ENCODE measurements at regions not wholly inside any gene's neighbourhood (a gene's known extent, or its start where the extent isn't known, plus 50 kb on each side); places are given as distances from the start of the nearest gene placed in this dataset.
"Not testable (repeated sequence)": the region's sequence is repeated elsewhere in the genome, so short reads cannot be mapped to it uniquely, and the experiment has no call there.

DNA sequence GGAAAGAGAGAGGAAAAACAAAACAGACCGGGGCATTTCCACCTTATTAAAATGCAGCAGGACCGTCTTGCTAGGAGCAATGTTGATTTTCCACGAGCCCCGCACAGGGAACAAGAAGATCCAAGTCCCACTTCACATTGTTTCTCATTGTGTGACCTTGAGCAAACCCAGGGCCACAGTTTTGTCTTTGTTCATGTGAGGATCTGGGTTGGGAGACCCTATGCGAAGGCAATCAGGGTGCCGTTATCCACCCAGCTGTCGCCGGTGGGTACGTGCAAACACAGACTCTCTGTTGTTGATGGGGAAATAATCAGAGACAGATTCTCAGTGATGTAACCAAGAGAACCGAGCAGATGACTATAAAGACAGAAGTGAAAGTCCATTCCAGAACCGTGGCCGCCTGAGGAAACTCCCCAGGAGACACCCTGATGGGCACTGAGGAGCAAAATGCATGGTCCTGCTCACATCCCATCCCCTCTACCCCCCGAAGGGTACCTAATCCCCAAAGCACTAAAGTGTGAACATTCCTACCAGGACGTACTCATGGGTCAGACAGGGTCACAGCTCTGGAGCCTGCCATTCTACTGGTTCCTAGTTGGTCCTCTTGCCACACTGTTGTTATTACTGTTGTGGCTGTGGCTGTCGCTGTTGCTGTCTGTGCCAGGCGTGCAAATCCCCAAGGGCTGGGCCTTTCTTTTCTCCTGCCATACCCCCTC, 102.7 kb upstream of the RBPJ start:
- peak; percentile 88 for DNase-seq

DNA sequence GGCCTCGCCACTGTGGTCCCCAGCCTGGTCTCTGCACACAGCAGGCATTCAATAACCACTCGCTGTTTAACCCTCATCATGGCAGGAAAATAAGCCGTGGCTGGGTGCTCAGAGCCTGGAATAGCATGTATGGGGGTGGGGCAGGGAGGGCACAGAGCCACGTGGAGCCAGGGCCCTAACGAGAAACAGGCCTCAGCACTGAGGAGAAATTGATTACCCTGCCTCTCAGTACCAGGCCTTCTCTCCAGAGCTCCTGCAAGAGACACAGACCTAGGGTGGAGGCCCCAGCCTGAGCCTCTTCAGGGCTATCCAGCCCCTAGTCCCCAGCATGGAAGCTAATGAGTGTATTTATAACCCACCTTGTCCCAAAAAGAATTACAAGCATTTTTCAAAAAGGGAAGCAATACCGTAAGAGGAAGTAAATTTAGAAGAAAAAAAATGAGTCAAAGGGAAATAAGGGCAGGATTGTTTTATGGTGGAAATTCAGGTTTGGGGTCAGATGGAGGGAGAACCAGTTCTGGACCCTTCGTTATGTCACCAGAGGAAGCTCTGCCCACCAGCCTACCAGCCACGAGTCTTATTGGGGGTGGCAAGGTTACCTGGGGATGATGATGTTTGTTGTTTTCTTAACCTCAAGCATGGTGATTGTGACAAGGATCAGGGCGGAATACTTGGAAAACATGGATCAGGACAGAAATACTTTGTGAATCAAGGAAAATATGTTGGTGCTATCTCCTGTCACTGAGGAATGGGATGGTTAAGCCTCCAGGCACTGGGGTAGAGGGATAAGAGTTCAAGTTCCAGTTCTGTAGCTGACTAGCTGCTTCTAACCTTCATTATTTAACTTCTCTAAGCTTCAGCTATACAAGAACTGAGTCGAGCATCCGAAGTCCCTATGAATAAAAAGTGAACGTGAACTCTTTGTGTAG, 101.9 kb upstream of the RBPJ start:
- peak; percentile 62 for DNase-seq

DNA sequence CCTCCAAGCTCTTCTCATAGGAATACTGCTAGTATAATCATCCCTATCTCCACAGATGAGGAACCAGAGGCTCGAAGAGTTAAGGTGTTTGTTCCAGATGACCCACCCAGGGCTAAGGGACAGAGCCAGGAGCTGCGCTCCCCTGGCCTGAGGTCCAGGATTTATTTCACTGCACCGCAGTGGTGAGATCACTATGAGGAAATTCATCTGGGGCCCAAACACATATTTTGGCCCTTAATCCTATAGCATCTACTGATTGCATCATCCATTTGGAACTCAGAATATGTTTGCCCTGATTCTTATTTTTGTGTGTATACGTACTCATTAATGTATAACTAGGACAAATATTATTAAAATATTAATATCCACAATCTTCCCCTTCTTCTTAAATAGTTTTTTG, 100.1 kb upstream of the RBPJ start:
- DNase-seq: no peak

DNA sequence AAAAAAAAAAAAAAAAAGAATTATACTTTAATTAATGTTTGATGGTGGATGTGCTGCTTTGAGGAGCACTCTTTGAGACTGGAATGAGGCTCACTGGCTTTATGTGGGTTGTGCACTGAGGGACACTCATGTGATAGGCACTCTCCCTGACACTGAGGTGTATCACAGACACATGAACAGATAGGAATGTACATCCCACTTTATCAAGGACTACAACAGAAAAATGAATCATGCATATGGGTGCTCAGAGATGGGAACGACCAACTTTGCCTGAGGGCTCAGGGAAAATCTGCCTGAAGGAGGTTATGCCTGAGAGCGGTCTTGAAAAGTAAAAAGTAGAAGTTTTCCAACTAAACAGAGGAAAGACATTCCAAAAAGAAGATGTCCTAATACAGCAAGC, 97.7 kb upstream of the RBPJ start:
- no peak for DNase-seq

DNA sequence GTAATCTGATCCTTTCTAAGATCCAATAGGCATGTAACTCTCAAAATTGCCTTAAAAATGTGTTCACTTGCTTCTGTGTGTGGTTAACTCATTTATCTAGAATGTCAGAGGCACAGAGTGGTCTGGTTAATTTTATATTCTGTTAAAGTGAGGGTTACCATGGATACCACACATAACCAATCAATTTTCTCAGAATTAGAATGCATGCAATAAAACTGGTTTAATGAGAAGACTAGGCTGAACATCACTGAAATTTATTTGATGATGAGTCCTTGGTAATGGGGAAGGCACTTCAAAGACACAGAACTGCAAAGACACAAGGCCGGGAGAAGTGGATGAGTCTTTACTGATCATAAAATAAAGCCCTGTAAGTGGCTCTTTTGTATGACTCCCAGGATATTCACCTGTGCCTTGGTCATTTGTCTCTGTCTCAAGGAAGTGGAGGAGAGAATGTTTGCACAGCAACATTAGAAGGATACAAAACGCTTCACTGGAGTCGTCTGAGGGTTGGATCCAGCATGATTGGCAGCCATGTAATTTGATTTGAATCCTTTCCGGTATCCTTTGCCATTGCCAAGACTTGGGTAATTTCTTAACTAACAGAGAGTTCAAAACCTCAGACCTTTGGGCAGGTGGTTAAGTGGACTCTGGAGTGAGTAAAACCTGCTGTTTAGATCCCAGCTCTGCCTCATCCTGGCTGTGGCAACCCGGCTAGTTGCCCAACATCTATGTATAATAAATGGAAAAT, 94.0 kb upstream of the RBPJ start:
- DNase-seq: no peak

DNA sequence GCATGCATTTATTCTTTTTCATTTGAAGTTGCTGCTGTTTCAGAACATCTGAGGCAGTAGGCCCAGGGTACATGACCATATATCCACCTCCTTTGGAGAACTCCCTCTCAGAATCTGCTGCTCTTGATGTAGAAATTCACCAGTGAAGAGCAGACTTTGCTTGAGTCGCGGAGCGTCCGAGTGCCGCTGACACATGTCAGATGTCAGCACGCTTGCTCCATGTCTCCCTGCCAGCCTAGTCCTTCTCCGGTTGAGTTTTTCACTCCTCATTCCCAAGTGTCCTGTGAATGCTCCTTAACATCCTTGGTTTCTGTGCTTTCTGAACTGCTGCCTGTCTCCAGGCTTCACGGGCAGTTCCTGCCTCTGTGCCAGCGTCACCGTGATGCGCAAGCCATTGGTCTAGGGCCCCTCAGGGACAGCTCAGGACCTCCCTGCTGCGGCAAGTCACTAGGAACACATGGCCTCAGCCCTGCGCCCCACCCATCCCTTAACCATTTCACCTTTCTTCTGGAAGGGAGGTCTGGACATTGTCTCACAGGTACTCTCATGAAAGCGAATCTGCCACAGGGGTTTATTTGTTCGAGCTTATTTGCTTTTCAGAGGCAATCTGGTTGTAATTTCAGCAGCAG, 93.1 kb upstream of the RBPJ start:
- DNase-seq: no peak

DNA sequence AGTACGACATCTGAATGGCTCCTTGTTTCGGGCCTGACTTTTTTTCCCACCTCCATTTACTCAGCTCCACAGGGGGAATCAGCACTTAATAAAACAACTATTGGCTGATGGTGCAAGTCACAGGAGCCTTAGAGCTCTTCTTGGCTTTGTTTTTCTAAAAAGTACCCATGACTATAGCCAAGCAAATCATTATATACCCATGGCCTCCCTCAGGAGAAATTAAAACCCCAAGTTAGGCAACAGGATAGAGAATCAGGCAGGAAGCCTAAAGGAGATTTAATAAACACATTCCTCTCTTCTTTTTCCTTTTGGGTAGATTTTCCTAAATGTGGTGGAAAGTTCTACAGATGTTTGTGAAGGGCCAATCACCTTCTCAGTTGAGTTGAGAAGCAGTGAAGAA, 91.9 kb upstream of the RBPJ start:
- DNase-seq: no peak

DNA sequence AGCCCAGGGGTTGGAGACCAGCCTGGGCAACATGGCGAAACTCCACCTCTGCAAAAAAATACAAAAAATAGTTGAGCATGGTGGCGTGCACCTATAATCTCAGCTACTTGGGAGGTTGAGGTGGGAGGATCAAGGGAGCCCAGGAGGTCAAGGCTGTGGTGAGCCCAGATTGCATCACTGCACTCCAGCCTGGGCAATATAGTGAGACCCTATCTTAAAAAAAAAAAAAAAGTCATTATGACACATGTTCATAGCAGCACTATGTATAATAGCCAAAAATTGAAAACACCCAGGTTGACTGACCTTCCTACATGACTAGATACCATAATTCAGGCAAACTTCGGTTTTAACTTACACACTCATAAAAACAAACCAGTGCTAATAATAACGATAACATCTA, 90.8 kb upstream of the RBPJ start:
- no peak for DNase-seq

DNA sequence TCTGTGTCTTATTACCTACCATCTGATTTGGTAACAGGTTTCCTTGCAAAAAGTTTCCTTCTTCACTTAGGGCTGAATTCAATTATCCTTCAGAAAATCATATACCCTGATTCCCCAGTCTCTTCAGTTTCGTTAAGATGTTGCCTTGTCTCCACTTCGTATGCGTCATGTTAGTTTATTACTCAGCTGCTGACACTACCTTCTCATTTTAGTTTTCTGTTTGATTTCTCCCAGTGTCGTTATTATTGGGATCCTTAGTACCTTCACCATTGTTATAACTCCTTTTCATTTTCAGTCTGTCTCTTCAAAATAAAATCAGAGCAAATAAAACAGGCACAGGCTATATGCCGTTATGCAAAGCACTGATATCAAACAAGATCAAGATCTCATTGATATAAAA, 87.5 kb upstream of the RBPJ start:
- DNase-seq: no peak

DNA sequence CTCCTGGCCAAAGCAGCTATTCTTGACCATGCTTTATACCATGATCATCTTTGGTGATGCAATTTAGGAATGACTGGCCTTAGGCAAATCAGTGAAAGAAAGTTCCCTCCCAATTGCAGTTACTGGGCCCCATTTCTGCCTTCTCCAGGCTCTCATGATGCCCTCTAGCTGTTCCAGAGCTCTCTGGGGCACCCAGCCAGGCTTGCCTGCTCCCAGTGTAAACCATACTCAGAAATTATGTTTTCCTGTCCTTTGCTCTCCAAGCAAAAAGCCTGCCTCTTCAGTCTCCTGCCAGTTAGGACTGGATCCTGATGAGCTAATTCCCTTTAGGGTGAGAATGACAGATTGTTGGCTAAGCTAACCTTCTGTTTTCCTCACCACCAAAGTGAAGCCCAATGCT, 85.3 kb upstream of the RBPJ start:
- peak; percentile 74 for DNase-seq

DNA sequence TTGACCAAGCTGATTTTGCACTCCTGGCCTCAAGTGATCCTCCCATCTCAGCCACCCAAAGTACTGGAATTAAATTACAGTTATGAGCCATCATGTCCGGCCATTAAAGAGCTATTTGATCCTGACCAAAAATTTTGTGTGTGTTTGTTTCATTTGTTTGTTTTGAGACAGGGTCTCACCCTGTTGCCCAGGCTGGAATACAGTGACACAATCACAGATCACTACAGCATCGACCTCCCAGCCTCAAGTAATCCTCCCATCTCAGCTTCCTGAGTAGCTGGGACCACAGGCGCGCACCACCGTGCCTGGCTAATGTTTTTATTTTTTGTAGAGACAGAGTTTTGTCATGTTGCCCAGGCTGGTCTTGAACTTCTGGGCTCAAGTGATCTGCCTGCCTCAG, 82.9 kb upstream of the RBPJ start:
- no peak for DNase-seq

DNA sequence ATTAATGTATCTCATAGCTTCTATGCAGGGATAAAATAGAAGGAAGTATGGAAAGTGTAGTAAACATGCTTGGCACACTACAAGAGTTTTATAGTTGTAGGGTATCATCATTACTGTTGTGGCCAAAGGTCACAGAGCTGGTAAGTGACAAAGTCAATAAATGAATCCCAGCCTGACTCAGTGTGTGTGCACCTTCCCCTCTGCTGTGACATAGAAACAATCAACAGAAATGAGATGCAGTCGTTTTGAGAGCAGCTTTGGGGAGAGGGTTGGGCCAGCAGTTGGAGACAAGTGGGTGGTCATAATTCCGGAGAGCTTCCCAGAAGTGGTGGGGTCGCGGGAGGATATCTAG, 82.4 kb upstream of the RBPJ start:
- DNase-seq: no peak

DNA sequence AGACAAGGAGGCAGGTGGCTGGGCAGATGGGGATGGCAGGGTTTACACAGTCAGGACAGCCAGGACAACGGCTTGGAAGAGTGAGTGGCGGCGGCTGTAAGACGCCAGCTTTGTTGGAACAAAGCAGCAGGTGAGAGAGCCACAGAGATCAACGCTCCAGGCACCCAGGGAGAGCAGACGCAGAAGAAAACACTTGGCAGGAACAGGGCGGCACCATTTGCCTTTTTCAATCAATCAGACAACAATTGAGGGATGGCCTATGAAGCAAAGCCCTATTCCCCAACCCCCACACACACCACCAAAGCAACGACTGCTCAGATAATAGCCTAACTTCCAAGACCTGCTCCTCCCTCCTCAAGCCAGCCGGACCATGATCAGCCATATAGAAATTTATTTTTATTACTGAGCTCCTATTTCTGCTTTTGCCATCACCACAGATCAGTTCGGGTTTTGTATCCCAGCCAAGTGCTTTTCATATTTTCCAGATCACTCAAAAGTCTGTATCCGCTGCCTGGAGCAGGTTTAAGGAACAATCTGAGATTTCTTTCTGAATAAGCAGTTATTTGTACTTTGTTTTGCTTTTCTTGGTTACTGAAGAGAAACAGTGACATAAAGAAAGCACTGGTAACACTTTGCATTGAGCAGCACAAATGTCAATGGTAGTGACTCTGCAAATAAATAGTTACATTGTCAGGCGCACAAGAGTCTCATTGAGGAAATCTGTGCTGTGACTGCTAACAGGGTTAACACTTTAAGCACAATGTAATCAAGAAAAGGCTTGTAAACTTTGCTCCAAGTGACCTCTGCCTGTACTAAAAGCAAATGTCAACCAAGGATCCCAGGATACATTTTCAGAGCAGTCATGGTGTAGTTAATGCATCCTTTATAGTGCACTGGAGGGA, 81.8 kb upstream of the RBPJ start:
- peak; percentile 46 for DNase-seq

DNA sequence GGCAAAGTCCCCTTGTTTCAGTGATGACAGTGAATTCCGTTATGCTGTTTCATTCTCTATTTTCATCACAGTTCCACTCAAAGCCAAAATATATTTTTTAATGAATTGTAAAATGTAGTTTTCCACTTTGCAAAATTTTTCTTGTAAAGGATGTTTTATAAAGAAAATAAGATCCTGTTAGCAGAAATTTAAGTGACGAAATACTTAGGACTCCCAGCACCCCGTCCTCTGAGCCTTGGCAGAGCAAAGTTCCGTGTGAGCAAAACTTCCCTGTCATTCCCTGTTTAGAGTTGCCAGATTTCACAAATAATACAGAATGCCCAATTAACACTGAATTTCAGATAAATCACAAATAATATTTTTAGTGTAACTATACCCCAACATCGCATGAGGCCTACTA, 81.0 kb upstream of the RBPJ start:
- no peak for DNase-seq

DNA sequence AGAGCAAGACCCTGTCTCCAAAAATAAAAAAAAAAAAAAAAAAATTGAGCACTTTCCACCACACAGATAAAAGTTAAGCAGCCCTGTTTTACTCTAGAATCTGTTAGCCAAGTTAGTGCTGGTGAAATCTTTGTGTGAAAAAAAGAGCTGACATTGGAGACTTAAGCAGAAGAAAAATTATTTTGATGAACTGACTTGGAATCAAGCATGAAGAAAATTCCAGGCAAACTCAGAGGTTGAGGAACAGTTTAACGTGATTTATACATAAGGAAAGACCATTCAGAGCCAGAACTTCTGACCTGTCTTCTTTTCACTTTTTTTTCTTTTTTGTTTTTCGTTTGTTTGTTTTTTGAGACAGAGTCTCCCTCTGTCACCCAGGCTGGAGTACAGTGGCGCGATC, 79.6 kb upstream of the RBPJ start:
- no peak for DNase-seq

DNA sequence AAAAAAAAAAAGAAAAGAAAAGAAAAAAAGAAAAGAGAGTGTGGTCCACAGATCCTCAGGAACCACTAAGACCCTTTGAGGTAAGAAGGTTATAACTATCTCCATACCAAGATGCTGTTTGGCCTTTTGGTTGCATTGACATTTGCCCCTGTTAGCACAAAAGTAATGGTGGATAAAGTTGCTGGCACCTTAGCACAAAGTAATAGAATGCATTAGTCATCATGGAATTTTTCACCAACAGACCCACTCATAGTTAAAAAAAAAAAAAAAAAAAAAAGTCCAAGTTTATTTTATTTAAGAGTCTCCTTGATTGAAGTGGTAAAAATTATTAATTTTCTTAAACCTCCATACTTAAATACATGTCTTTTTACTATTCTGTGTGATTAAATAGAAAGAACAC, 78.4 kb upstream of the RBPJ start:
- no peak for DNase-seq

DNA sequence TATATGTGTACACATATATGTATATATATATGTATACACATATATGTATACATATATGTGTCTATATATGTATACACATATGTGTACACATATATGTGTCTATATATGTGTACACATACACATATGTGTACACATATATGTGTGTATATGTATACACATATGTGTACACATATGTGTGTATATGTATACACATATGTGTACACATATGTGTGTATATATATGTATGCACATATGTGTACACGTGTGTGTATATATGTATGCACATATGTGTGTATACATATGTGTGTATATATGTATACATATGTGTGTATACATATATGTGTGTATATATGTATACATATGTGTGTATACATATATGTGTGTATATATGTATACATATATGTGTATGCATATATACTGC, 76.7 kb upstream of the RBPJ start:
- DNase-seq: not testable (repeated sequence)

DNA sequence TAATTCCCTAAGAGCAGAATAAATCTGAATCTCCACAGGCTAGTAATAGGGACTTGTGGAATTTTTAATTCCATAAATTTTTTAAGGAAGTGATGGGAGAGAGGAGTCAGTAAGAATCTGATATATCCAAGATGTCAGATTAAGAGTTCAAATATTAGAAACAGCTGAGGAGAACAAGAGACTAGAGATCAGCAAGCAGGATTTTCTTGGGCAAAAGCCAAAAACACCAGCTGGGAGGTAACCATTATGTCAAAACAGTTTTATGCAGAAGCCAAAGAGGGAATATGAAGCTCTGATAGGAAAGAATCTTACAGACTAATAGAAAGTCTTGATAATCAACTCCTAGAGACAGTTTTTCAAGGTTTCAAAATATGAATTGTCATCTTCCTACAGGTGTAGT, 72.2 kb upstream of the RBPJ start:
- no peak for DNase-seq

DNA sequence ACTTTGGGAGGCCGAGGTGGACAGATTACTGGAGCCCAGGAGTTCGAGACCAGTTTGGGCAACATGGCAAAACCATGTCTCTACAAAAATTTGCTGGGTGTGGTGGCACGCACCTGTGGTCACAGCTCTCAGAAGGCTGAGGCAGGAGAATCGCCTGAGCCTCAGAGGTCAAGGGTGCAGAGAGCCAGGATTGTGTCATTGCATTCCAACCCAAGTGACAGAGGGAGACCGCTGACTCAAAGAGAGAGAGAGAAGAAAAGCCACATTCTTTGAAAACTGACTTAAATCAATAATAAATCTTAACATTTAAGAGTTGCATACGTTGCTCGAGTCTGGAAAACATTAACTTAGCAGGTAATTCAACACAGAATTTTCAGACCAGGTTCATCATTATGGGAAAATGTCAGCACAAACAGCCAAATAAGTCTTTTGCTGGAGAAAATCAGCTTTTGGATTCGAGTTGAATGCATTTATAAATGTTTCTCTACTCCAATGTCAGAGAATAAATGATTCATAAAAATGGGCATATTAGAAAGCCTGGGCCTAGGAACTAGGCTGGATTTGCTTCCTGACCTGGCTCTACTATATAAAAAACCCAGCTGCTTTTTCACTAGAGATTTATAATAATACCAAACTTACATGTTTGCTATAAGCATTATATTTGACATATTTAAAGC, 68.3 kb upstream of the RBPJ start:
- DNase-seq: no peak

DNA sequence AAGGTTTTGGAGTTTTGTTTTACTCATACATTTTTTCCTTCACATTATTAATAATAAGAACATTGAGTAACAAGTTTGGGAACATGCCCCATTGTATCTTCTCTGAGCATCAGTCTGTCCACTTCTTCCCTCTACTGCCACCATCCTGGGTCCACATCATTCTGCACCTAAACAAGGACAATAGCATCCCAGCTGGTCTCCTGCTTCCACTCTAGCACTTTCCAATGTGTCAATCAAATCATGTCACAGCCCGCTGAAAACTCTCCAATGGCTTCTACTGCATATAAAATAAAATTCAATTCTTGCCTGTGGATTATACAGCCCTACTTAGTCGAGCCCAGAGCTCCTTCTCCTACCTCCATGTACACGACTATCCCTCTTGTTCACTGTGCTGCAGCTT, 66.8 kb upstream of the RBPJ start:
- no peak for DNase-seq

DNA sequence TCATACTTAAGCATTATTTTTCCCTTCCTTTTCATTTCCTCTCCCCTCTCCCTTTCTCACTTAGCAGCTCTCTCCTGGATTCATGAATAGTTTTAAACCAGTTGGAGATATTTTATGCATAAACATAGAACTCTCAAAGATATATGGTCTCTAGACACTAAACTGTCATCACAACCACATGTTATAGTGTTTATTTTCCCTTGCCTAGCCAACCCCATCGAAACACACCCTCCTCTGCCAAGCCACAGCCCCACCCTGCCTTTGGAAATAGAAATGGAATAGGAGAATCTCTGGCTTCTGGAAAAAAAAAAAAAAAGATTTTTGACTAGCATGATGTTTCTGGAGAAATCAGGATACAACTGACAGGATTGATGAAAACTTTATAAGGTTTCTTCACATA, 64.8 kb upstream of the RBPJ start:
- no peak for DNase-seq

DNA sequence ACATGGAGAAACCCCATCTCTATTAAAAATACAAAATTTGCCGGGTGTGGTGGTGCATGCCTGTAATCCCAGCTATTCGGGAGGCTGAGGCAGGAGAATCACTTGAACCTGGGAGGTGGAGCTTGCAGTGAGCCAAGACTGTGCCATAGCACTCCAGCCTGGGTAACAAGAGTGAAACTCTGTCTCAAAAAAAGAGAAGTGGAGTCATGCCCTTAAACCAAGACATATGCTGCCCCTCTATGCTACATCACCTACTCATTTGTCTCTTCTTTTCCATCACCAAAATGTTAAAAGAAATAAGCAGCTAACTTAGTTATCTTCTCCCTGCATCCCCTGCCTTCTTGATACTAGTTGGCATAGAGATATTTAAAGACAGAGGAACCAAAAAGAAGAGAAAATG, 63.4 kb upstream of the RBPJ start:
- DNase-seq: peak; percentile 28
